GM21367 (cell line): ENCODE measurements at regions not wholly inside any gene's neighbourhood (a gene's known extent, or its start where the extent isn't known, plus 50 kb on each side); places are given as distances from the start of the nearest gene placed in this dataset.
"Not testable (repeated sequence)": the region's sequence is repeated elsewhere in the genome, so short reads cannot be mapped to it uniquely, and the experiment has no call there.

Source experiments
- ATAC-seq: cut with Tn5 transposase; IDR thresholded peaks from one replicate; pipeline ENCODE4 v1.9.1; 2021; ENCODE audit not compliant: unreplicated experiment

DNA sequence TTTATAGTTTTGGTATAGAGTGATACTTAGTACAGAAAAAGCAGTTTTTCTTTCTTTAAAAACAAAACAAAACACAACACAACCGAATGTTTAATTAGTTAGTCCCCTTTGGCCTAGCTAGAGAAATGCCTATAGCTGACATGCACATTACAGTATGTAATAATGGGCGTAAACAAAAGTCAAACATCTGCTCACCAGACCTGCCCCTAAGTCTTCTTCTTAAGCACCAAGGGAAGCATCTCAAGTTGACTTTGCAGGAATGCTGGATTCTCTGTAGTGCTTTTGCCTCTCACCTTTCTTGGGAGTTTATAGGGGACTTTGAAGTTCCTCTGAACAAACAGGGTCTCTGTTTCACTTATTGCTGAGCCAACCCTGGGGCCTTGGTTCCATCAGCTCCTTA, 143.7 kb downstream of the TM2D1 start:
- no peak for ATAC-seq

DNA sequence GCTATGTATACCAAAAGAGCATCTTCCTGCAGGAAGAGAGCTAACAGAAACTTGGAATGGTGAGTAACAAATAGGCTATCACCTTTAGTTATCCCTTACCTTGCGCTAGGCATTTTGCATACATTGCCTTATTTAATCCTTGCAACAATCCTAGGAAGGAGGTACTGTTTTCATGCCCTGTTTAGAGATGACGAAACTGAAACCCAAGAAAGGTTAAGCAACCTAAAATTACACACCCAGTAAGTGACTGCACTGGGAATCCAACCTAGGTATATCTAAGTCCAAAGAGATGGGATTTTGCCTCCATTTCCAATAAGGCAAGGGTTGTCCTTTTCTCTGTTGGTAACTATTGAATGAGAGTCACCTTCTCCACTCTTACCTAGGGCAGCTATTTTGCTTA, 144.5 kb downstream of the TM2D1 start:
- ATAC-seq: no peak

DNA sequence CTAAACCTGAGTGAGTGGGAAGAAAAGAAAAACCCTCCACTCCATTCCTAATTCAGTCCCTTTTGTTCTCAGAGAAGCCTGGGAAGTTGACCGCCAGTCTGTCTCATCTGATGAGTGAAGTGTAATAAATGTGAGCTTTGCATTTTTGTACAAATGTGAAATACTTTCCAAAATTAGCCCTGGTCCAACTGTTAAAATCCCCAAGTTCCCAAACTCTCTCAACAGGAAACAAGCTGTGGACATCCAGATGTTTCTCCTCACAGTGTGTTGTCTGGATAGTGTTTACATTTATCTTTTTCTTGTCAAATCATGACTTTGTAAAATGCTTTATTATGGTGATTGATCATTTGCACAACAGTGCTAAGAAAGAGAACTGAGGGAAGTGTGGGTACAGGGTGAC, 145.1 kb downstream of the TM2D1 start:
- no peak for ATAC-seq

DNA sequence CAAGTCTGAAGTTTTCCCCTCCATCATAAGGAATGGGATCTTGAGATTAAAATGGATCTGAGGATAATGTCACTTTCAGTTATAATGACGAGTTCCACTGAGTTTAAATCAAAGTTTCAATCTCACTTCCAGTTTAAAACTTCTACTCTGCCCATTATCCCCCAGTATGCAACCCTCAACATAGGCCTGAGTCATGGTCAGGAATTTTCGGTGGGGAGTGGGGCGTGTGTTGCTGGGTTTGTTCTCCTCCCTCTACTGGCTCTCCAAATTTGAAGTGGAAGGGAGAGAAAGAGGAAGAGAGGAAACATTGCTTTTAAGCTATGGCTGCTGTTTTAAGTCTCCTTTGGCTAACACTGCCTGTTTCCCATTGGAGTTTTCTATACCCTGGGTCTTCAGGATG, 152.9 kb downstream of the TM2D1 start:
- ATAC-seq: no peak

DNA sequence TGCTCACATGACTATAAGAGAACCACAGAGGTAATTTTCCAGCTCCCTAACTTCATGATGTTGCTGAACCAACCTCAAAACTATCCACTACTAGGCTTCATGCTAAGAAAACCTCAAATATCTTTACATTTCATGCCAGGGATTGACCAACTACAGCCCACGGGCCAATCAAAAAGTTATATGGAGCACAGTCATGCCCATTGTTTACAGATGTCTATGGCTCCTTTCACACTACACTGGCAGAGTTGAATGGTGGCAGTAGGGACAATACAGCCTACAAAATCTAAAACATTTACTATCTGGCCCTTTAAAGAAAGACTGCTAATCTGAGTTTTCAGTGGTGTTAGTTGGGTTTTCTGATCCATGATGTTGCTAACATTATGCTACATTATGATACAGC, 154.8 kb downstream of the TM2D1 start:
- no peak for ATAC-seq

DNA sequence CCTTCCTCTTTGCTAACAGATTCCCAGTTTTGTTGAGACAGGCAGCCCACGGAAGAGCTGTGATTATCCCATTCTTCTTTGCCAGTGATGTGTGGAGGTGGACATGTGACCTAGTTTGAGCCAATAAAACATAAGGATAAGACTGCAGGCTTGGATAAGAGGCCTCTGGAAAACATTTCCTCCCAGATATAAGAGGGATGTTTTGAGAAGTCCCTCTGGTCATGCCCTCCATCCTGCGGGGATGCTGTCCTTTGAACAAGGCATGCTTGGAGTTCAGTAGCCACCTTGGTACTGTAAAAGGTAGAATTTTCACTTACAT, 155.7 kb downstream of the TM2D1 start:
- ATAC-seq: no peak

DNA sequence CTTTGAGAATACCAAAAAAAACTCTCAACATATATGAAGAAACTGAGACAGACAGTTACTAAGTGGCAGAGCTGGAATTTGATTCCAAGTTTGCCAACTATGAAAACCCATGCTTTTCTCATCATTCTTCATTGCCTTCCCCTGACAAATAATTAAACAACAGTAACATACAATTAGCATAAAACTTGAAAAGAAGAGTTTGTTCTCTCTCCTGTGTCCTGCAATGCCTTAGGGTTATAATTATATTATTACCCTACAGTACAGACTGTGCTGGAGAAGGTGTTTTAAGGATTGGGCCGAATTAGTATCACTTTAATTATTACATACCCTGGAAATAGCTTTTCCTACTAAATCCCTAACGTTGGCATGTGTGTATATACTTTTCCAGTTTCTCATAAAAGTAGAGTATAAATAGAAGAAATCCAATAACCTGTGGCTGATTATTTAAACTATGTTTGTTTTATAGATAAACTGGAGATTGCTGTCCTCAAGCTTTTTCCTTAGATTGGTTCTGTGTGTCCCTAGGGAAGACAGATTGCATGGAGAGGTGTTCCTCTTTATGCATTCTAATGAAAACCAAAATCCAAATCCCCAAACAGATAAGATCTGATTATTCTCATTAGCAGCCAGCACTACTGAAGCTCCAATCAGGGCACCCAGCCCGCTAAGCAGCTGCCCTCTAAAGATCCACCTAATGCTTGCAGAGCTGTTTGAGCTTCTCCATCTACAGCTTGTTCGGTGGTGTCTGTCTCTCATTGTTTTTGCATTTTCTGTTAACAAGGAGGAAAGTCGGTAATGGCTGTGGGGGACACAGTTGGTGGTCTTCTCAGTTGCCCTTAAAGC, 156.3 kb downstream of the TM2D1 start:
- ATAC-seq: no peak

DNA sequence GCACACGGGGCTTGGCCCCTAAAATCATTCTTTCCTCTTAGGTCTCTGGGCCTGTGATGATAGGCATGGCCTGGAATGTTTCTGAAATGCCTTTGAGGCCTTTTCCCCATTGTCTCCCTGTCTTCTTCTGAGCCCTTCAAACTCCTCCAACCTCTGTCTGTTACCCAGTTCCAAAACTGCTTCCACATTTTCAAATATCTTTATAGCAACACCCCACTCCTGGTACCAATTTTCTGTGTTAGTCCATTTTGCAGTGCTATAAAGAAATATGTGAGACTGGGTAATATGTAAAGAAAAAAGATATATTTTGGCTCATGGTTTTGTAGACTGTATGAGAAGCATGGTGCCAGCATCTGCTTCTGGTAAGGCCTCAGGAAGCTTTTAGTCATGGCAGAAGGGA, 158.8 kb downstream of the TM2D1 start:
- ATAC-seq: no peak

DNA sequence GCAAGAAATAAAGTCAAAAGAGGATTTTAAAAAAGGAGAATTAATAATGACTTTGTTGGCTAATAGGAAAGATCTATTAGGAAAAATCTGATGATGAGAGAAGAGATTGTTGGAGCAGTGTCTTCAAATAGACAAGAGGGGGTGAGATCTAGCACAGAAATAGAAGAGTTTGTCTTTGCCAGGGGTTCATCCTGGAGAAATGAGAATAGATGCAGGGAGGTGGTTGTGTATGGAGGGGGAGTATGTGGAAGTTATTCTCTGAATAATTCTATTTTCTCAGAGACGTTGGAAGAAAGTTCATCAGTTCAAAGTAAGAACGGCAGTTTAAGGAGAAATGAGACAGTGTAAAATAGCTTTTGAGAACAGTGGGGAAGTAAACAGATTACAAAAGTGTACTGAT, 161.3 kb downstream of the TM2D1 start:
- ATAC-seq: no peak

DNA sequence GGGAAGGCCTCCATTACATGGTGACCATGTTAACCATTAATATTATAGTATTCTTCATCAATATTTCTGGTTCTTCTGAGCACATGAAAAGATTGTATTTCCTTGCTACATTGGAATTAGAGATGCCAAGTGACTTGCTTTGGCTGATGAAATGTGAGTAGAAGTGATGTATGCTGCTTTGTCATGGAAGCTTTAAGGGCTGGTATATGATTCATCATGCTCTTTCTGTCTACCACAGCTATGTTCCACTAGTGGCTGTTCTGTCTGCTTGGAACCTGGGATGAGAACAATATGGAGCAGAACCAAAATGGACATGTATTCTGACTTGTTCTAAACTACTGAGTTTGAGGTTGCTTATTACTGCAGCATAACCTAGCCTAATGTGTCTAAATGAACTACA, 163.3 kb downstream of the TM2D1 start:
- no peak for ATAC-seq

DNA sequence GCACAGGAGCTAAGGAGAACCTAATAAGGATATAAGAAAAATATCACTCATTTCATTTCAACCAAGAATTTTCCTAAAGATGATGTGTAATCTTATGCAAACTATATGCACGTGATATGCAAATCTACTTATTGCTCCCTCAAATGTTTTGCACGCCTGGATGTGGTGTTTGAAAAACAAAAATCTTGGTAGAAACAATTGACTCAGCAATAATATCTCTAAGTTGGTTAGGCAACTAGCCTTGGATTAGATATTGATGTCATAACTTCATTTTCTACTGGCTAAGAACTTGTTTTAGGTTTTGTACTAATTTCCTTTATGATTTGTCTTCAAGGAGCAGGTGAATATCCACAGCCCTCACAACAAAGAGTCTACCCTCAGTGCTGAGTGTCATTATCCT, 164.6 kb downstream of the TM2D1 start:
- no peak for ATAC-seq

DNA sequence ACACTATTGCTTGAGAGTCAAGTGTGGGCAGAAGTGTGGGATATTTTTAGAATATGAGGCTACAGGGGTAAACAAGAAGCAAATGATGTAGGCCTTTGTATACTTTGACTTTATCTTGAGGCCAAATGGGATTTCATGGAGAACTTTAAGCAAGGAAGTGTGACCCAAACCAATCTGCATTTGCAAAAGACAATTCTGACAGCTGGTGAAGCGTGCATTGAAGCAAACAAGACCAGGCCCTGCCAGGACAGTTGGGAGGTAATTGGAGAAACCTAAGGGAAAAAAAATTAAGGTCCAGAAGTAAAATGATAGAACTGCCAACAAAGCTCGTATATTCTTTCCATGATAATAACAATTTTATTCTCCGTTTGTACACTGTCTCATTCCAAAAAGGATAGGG, 168.3 kb downstream of the TM2D1 start:
- no peak for ATAC-seq

DNA sequence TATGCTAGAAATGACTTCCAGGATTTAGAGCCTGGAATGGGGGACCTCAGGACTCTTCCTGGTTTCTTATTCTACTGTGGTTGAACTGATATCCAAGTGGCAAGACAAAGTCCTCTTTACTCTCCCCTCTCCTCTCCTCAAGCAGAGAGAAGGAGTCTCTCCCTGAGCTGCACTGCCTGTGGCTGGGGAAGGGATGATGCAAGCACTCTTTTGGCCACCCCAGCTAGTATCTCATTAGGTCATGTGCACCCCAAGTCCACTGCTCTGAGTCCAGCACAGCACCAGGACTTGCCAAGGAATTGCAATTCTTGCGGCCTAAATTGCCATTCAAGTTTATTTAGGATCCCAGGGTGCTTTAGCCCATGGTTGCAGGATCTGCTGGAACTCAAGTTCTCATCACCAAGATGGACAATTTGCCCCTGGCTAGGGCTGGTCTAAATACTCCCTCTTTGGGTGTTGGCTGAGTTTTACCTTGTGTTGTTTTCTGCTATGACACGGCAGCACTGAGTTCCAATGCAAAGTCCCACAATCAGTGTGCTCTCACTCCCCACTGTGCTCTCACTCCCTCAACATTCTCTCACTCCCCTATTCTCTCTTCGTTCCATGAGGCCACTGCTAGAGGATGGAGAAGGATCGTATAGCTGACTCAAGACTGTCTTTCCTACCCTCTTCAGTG, 172.2 kb downstream of the TM2D1 start:
- no peak for ATAC-seq

DNA sequence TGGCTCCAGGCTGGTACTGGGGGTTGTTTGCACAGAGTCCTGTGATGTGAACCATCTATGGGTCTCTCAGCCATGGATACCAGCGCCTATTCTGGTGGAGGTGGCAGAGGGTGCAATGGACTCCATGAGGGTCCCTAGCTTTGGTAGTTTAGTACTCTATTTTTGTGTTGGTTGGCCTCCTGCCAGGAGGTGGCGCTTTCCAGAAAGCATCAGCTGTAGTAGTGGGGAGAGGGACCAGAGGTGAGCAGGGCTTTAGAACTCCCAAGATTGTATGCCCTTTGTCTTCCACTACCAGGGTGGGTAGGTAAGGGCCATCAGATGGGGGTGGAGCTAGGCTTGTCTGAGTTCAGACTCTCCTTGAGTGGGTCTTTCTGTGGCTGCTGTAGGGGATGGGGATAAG, 177.6 kb downstream of the TM2D1 start:
- not testable (repeated sequence) for ATAC-seq

DNA sequence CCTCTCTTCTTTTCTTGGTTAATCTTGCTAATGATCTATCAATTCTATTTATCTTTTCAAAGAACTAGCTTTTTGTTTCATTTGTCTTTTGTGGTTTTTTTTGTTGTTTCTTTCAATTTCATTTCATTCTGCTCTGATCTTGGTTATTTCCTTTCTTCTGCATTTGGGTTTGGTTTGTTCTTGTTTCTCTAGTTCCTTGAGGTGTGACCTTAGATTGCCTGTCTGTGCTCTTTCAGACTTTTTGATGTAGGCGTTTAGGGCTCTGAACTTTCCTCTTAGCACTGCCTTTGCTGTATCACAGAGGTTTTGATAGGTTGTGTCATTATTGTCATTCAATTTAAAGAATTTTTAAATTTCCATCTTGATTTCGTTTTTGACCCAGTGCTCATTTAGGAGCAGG, 180.1 kb downstream of the TM2D1 start:
- ATAC-seq: not testable (repeated sequence)

DNA sequence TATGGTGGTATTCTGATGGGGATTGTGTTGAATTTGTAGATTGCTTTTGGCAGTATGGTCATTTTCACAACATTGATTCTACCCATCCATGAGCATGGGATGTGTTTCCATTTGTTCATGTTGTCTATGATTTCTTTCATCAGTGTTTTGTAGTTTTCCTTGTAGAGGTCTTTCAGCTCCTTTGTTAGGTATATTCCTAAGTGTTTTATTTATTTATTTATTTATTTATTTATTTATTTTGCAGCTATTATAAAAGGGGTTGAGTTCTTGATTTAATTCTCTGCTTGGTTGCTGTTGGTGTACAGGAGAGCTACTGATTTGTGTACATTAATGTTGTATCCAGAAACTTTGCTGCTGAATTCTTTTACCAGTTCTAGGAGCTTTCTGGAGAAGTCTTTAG, 181.4 kb downstream of the TM2D1 start:
- not testable (repeated sequence) for ATAC-seq

DNA sequence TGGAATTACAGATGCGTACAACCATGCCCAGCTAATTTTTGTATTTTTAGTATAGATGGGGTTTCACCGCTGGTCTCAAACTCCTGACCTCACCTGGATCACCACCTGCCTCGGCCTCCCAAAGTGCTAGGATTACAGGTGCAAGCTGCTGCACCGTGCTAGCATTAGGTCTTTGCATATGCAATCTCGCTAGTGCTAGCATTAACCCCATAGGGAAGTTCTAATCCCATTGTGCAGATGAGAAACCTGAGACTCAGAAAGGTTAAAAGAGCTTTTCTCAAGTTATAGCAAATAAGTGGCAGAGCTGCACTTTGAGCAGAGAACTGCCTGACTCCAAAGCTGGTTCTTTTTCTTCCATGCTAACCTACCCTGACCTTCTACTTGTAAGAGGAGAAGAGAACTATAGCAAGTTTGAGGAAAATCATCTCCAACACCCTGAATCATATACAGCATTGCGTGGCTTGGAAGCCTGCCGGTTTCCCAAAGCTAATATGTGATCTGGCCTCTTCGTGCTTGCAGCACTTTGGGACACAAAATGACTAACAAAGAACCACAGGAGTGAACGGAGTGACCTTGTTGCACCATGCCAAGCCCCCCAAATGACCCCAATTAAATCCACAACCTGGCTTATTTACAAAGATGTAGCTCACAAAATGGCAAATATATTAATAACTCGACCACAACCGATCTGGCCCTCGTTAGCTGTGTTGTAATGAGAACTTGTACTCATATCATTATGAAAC, 185.1 kb downstream of the TM2D1 start:
- ATAC-seq: no peak

DNA sequence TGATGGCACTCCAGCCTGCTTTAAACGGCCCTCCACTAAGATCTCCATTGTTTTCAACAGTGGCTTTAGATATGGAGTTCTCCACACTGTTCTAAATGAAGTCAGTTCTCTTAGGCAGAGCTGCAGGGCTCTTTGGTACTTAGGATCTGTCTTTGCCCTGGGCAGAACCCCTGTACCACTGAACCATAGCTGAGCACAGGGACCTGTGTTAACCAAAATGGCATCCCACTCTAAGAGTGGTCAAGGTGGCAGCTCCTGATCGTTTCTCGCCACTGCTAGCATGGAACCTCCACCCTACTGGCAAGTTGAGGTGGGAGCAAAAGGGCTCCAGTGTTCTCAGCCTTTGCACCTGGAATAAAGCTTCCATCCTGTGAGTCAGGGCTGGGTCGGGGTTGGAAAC, 186.7 kb downstream of the TM2D1 start:
- no peak for ATAC-seq

DNA sequence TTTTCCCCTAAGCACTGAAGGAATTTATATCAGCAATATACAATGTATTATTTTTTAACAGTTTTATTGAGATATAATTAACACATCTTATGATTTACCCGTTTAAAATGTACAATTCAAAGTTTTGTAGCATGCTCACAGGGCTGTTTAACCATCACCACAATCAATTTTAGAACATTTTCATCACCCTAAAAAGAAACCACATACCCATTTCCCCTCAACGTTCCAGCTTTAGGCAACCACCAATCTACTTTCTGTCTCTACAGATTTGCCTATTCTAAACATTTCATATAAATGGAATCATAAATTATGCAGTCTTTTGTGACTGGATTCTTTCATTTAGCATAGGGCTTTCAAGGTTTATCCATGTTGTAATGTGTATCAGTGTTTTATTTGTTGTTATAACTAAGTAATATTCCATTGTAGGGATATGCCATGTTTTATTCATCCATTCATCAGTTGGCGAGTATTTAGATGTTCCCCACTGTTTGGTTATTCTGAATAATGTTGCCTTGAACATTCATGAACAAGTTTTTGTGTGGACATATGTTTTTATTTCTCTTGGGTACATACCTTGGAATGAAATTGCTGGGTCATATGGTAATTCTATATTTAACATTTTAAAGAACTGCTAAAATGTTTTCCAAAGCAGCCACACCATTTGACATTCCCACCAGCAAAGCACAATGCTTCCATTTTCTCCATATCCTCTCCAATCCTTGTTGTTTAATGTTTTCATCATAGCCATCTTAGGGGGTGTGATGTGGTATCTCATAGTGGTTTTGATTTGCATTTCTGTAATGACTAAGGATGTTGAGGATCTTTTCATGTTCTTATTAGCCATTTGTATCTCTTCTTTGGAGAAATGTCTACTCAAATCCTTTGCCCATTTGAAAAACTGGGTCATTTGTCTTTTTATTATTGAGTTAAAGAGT, 188.5 kb downstream of the TM2D1 start:
- no peak for ATAC-seq

DNA sequence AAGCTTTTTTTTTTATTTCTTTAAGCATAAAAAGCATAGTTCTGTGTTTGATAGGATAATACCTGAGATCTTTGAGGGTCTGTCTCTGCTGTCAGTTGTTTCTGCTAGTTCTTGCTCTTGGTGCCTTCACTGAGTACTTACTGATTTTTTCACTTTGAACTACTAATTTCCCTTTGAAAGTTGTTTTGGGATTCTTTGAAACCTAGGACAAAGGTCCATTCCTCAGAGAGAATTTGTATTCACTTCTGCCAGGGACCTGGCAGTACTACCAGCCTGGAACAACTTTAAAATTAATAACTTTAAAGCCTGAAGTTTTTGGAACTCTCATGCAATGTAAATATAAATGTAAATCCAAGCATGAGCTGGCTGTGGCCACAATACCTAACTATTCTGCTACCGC, 190.1 kb downstream of the TM2D1 start:
- no peak for ATAC-seq

DNA sequence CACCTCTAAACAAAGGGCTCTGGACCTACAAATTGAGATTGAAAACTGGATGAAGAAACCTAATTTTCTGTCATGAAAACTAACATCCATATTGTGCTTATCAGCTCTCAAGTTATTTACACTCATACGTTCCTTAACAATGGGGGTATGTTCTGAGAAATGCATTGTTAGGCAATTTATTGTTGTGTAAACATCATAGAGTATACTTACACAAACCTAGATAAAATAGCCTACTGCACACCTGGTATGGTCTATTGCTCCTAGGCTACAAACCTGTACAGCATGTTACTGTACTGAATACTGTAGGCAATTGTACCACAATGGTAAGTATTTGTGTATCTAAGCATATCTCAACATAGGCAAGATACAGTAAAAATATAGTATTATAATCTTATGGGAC, 191.4 kb downstream of the TM2D1 start:
- no peak for ATAC-seq
